Islet of Langerhans (tissue), 1 donor: ENCODE measurements at regions not wholly inside any gene's neighbourhood (a gene's known extent, or its start where the extent isn't known, plus 50 kb on each side); places are given as distances from the start of the nearest gene placed in this dataset.
"Not testable (repeated sequence)": the region's sequence is repeated elsewhere in the genome, so short reads cannot be mapped to it uniquely, and the experiment has no call there.

Experiments used
- FAIRE-seq: peaks from one replicate; lab custom pipeline; 2011; peaks lifted over from hg19 to GRCh38; lab: Jason Lieb, UNC

DNA sequence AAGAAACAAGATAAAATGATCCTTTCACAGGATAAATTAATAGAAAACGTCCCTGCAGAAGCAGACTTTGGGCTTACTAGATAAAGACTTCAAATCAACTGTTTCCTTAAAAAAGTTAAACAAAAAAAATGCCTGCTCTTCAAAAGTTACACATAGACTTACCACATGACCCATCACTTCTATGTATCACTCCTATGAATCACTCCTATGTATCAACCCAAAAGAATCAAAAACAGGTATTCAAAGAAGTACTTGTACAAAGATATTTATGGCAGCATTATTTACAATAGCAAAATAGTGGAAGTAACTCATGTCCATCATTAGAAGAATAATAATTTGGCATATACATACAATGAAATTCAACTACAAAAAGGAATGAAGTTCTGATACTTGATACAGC is 56.3 kb upstream of the PRDM9 start:
- no peak for FAIRE-seq

DNA sequence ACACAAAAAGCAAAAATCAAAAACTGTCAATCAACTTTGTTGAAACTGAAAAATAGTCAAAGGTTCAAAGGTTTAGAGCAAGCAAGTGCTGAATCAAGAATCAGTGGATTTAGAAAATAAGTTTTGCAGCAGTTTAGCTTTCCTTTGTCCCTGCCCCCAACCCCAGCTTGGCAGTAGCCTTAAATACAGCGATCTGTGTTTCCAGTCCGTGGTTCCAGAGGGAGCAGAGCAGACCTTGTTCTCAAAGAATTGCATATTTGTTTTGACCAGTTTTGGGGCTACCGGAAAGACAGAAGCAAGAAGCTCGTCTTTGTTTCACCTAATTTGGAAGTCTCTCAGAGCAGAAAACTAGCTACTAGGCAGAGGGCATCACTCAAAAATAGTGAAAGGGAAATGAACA is 57.2 kb upstream of the PRDM9 start:
- no peak for FAIRE-seq

DNA sequence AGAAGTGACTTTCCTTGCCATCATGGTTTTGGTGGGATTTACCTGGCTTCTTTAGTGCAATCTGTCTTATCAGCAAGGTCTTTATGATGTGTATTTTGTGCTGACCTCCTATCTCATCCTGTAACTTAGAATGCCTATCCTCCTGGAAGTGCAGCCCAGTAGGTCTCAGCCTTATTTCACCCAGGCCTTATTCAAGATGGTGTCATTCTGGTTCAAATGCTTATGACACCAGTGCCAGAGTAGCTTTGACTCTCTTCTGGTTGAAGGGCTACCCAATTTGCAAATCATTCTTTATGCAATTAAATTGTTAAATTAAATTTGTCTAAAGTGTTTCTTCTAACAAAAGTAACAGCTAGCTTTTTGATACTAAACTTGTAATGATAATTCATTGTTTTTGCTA is 58.8 kb upstream of the PRDM9 start:
- FAIRE-seq, result no peak

DNA sequence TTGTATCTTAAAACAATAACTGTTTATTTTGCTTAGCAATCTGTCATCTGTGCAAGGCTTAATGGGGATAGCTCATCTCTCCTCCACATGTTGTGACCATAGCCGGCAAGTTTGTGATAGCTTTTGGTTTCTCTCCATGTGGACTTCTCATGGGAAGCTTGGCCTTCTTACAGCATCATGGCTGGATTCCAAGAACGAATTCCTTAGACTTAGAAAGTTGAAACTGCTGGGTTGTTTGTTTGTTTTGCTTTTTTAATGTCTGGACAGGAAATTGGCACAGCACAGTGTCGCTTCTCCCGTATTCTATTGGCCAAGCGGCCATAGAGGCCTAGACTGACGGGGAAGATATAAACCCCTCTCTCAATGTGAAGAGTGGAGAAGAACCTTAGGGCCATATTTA is 61.0 kb upstream of the PRDM9 start:
- FAIRE-seq, result no peak

DNA sequence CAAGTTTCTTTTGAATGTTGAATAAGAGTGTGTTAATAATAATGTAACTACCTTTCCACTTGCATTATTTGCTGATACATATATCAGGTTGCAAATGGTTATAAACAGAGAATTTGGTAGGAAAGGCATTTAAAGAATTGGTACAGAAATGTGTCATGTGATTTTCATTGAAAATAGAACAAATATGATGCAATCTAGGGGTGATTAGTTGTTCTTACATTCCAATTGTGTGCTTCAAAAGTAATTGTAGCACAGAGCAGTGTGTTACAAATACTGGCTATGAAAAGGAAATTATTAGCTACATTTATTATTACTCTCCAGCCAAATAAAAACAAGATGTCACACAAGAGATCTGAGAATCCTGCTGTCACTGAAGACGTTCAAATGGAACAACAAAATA is 61.8 kb upstream of the PRDM9 start:
- no peak for FAIRE-seq

DNA sequence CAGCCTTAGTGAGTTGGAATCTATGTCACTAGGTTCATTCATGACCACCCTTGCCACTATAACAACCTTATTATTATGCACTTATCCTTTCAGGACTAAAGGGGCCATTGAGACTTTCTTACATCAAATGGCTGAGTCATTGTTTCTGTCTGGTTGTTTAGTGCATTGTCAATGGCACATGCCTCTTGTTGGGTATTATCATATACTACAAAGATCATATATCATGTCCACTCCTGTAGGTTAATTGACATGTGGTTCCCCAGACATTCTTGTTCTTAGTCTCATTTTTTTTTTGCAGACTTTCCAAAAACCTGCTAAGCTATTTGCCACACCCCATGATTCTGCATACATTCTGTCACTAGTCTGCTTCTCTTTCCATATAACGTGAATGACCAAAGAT is 66.7 kb upstream of the PRDM9 start:
- no peak for FAIRE-seq

DNA sequence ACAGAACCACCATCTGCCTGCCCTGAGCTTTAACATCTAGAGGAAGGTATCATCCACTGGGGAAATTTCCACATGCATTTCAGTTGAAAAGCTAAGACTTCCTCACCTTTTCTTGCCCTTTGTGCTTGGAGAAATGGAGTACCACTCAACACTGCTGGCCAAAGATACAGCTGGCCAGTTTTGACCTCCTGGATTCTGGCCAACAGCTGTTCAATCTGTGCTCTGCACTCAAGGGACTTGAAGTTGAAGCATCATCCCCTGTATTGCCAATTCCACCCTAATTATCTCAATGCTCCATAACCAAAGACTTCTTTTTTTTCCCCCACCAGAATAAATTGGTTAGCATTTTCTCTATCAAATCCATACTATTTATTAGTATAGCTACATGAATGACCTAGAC is 70.4 kb upstream of the PRDM9 start:
- FAIRE-seq, result no peak

DNA sequence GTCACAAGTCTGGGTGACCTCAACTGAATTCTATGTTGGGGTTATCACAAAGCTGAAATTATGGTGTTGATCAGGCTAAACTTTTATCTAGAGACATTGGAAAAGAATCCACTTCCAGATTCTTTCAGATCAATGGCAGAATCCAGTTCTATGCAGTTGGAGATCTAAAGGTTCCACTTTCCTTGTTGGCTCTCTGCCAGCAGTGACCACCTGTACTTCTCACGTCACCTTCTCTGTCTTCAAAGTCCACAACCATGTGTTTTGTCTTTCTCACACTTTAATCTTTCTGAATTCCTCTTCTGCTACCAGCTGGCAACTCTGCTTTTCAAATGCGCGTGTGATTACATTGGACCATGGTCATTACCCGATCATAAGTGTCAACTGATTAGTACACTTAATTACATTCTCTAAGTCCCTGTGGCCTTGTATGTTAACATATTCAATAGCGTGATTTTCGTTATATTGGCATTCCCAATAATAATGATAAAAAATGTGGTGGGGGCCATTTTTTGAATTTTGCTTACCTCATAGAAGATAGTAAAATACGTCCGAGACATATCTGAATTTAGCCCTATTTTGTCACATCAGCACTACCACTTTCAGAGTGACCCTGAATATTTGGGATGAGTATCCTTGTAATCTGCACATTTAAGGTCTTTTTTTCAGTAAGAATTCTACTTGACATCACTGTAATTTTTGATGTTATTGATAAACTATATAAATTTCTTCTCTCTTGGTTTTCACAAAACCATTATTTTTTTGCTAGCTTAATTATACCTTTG is 73.7 kb upstream of the PRDM9 start:
- no peak for FAIRE-seq

DNA sequence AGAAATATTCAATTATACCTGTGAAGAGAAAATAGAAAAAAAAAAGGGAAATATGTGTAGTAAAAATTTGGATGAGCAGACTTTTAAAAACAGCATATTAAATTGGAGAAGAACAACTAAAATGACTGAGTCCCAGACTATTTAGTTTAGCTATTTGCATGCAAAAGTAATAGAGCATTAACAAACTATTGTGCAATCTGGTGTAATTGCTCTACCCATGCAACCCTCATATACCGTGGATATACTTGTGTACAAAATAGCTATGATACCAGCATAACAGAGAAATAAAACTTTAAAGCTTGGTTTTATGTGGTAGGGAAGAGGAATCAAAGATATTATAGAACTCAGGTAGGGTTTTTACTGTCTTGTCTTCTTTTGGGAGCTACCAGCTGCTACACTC is 78.7 kb upstream of the PRDM9 start:
- FAIRE-seq, result no peak

DNA sequence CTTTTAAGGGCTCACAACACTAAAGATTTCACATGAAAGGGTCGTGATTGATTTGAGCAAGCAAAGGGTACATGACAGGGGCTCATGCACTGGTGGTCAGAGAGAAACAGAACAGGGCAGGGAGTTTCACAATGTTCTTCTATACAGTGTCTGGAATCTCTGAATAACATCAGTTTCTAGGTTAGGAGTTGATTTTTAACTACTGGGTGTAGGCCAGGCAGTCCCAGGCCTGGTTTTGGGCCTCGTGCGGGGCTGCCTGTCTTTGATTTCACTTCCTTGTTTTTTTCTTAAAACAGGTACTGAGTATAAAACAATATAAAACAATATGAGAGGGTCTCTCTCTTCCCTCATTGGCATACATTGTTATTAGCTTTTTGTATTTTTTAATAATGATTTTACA is 87.2 kb upstream of the PRDM9 start:
- FAIRE-seq, result not testable (repeated sequence)

DNA sequence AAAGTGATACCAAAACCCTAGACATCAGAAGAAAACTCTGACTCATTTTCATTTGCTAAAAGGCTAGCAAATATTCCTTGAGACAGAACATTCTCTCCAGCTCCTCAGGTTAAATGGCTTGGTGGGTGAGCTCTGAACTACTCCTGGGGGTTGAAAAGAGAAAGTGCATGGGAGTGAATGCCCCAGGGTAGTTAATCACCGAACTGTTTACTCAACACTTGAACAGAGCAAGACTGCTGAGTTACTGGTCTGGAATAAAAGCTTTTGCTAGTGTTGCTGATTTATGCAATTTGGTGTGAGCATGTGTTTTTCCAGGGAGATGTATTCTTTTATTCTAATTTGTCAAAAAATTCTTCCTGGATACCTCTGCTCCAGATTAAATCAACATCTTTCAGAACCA is 88.3 kb upstream of the PRDM9 start:
- peak; percentile 100 for FAIRE-seq

DNA sequence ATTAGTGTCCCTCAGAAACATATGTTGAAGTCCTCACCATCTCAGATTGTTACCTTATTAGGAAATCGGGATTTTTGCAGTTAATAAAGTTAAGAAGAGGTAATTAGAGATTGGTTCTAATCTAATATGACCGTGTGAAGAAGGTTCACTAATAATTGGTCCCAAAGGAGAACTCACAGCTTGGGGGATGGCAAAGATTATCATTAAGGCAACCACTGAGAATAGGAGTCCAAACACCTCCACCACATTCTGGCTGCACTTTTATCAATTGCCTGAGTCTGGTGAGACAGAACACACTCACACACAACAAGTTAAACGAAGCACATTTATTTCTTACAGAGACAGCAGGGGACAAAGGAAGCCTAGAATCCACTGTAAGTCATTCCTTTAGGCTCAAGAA is 94.9 kb upstream of the PRDM9 start:
- no peak for FAIRE-seq

DNA sequence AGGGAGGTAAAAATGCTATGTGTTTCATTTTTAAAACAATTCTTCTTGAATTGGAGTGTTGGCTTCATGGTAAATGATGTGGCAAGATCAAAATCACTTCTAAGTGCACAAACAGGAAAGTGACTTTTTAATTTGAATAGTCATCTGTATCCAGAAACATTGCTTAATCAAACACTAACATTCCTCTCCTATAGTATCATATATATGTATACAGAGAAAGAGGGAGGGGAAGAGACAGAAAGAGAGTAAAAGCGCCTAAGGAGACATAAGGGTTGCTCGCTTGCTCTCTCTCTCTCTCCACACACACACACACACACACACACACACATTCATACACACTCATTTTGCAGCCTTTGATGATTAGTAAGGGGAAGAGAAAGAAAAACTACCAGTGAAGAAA is 95.4 kb upstream of the PRDM9 start:
- FAIRE-seq, result no peak

DNA sequence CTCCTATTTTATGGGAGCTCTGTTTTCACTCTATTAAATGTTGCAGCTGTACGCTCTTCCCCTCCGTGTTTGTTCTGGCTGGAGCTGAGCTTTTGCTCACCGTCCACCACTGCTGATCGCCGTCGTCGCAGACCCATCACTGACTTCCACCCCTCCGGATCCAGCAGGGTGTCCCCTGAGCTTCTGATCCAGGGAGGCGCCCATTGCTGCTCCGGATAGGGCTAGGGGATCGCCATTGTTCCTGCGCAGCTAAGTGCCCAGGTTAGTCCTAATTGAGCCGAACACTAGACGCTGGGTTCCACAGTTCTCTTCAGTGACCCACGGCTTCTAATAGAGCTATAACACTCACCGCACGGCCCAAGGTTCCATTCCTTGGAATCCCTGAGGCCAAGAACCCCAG is 96.2 kb upstream of the PRDM9 start:
- FAIRE-seq, result no peak

DNA sequence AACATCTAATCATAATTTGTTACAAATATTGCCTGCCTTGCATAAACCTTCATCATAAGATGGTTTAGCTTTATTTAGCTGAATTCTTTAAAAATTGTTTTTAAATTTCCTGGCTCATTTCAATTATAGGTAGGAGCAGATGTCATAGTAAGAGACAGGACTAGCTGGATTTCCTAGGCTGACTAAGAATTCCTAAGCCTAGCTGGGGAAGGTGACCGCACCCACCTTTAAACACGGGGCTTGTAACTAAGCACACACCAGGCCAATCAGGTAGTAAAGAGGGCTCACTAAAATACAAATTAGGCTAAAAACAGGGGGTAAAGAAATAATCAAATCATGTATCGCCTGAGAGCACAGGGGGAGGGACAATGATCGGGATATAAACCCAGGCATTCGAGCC is 96.6 kb upstream of the PRDM9 start:
- FAIRE-seq, result not testable (repeated sequence)

DNA sequence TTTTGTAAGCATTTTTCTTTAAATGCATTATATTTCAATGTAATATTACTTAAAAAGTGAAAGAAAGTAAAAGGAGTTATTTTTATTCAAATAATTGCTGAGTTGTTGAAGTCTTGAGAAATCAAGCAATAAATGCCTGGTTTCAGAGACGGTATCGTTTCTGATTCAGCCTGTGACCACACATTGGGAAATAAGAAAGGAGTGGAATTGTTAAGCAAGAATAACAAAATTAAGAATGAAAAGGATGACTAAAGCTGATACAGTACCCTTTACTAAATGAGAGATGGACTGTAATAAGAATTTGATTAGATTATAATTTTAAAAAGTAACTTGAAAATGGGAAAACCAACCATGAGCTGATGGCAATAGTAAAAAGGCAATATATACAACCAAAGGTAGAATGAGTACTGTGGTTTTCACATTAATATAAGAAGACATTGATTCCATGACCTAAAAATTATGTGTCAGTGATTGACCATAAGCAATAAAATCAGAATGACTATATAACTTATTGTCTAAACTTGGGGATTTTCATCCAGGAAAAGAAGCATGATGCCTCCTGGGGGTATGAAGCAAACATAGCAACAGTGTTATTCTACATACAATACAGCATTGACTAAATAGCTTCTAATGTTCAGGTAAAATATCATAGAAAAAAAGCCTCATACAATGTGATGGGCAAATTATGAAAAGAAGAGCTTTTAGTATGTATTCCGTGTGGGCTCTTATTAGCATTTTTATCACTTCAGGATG is 101.9 kb upstream of the PRDM9 start:
- FAIRE-seq, result no peak

DNA sequence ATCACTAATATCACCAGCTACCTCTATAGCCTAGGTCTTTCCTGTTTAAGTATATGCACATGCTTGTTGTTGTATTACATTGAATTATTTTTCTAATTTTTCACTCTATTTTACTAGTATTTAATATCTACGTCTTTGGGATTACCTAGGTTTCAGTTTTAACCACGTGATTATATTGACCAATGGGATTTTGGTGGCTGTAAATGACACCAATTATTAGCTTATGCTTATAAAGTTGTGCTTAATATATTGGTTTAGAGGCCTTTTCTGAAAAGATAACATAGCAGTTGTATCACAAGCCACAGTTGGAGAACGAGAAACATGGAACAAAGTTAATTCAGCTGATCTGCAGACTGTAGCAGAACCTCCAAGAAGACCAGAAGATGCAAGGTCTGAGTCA is 104.8 kb upstream of the PRDM9 start:
- no peak for FAIRE-seq

DNA sequence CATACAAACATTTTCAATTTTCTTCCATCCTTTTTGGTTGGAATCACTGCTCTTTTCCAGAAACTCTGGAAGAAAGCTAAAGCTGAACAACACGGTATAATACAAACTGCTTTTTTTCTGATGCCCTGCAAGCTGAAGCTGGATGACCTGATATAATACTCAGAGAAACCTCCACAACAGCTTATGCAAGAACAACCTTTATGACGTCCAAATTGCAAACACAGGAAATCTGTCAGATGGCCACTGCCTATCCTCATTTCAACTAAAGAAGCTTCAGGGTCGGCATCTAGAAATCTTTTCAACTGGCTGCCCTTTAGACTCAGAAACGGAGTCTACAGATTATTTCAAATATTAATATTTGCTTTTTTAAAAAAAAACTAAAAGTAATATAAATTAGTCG is 106.5 kb upstream of the PRDM9 start:
- no peak for FAIRE-seq

DNA sequence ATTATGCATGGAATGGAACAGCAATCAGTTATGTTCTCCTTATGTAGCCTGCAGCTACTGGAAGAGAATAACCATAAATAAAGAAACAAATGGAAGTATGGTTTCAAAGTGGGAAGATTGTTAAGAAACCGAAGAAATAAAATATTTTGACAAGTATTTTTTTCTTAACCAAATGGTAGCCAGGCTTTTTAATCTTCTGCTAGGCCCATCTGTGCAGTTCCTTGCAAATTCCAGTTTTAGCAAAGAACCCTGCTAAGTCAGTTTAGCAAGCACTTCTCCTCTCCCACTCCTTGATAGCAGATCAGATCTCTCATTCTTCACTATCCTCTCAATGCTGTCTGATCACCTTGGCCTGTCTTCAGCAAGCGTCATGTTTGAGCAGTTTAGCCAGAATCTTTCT is 111.1 kb upstream of the PRDM9 start:
- no peak for FAIRE-seq

DNA sequence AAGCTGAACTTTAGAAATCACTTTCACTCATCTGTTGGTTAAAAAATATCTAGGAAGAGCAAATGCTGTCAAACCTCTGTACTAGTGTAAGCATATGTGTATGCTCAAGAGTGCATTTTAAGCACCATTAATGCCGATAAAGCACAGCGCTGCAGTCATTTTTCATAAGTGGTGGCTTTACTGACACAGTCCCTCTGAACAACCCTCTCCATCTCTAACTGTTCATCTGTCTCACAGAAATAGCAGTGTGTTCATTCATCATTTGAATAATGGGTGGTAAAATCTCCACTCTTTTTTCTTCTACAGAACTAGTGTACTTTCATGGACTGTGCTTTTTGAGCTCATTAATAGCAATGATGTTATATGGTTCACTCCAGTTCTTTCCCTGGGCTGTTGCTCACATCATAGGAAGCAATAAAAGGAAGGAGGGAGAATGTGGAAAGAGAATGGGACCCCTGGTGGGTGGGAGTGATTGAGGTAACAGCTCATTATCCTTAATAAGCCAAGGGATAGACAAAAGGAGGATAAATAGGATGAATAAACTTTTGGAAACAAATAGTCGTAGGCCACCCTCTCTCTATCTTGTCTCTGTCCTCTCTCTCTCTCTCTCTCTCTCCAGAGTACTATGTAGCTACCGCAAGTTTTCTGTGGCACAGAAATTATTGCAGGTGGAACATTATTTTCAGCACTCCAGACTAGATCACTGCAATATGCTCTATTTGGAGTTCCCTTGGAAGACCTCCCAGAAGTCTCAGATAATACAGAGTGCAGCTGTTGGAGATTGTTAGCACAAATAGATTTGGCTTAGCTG is 117.9 kb upstream of the PRDM9 start:
- no peak for FAIRE-seq

DNA sequence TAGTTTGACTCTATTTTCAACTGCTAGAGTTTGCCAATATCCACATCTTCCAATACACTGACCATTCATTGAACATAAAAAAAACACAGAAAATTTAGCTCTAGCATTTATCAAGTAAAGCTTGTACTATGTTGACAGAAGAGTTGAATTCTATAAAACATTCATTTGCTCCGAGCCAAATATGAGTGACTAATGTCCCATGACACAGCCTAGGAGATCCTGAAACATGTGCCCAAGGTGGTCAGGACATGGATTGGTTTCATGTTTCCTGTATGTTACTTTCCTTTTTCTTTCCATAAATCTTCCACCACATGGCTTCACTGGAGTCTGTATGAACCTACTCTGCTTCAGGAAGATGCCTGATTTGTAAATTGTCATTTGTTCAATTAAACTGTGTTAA is 122.4 kb upstream of the PRDM9 start:
- FAIRE-seq, result no peak

DNA sequence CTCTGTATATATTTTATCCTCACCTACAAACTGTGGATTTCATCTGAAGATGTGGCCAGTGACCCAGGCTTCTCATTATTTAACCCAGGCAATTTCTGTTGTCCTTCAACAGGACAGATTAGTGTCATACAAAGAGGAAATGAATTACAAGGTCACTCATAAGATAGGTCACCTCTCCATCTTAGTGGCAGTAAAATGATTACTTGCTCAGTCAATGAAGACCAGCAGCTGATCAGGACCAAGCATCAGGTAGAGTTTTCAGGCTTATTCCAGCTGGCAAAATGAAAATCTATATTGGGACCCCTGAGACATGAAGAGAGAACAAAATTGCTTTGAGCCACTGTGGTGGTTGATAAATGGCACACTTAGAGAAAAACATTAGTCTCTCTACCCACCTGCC is 135.2 kb upstream of the PRDM9 start:
- FAIRE-seq, result no peak

DNA sequence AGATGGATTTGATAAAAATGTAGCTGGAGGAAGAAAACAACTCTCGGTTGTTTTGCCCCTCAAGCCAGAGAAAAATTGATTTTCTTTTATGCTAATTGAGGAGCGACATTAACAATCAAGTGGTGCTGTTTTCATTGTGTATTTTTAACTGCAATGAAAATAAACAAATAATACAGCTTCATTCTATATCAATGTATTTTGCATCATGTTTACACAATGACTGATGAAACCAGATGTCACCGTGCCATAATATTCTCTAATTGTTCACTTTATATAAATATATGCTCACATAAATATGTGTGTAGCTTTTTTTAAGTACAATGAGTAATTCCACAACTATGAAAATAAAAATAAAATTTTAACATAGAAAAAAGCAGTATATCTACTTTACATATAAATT is 139.0 kb upstream of the PRDM9 start:
- FAIRE-seq, result no peak
